ENCODE measurements at regions not wholly inside any gene's neighbourhood (a gene's known extent, or its start where the extent isn't known, plus 50 kb on each side); places are given as distances from the start of the nearest gene placed in this dataset.
A peak's percentile ranks its signal among the peaks of the same experiment; 100 is the strongest.

DNA sequence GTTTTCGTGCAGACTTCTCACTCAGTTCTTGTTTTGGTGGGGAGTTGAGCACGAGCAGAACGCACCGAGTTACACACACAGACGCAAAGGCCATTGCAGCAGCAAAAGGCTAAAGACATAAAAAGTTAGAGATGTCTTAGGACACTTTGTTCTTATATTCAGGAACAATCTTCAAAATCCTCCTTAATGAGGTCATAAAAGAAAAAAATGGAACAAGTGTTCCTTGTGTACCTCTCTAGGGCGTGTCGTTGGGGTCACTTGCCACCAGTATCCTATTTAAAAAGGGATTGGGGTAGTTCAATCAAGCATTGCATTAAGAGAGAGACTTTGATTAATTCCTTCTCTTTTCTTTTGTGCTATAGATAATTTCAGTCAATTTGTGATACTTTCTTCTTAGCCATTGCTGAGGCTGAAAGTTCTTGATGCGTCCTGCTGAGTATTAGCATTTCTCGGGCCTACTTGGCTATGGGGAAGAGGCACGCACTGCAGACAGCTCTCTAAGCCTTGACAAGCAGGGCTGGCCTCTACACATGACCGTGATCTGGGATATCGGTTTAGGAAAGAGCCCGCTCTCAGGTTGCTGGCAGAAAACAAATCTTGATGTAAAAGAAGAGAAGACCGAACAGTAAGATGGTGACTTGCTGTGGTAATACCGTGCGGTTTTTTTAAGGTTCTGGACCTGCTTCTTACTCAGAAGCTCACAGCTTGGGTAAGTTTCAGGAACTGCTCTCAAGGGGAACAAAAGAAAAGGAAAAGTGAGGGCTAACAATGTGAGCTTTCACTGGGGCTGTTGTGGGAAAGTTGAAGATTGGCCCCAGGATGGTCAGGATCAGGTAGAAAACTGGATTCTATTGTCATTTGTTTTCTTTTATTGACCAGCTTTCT lies 223.6 kb downstream of the TM9SF2 start:
- H3K27ac Mint-ChIP-seq: peak overlapping the region; percentile 54 to 95 (median 93); a peak in 6 of 7 replicates
- Histone ChIP-seq H2BK20ac (ENCODE audit: low read depth, low read length, poor library complexity, severe bottlenecking) (no peak overlapping the region), H3K27me3 (ENCODE audit: insufficient read depth, low read length) (no peaks in the 10 kb centered on the region), H4K5ac (ENCODE audit: insufficient read length, low read depth, low read length) (no peak overlapping the region), H2AFZ (ENCODE audit: low read length) (no peak overlapping the region), H3K27ac (ENCODE audit: insufficient read length, low read depth, low read length) (no peak overlapping the region), H2BK5ac (ENCODE audit: insufficient read length, low read length) (no peak overlapping the region), H3K18ac (ENCODE audit: insufficient read length, low read depth, low read length) (no peak overlapping the region), H2BK12ac (ENCODE audit: insufficient read length, low read depth, low read length) (no peak overlapping the region), H4K91ac (ENCODE audit: insufficient read length, low read depth, low read length) (no peak overlapping the region), H3K9me3 (ENCODE audit: control insufficient read depth, low read depth, low read length) (no peaks in the 10 kb centered on the region), H3K79me1 (ENCODE audit: insufficient read depth, low read depth, low read length, poor library complexity, severe bottlenecking) (no peaks in the 10 kb centered on the region), H3K9ac (ENCODE audit: extremely low read depth, insufficient read length, low read length) (peak overlapping the region; percentile 19), H2BK120ac (ENCODE audit: low read depth, low read length, poor library complexity, severe bottlenecking) (no peak overlapping the region), H2BK15ac (ENCODE audit: low read depth, low read length) (no peak overlapping the region), H3K23me2 (ENCODE audit: insufficient read length, low read depth, low read length, poor library complexity, severe bottlenecking) (no peaks in the 10 kb centered on the region), H3K79me2 (ENCODE audit: insufficient read depth, low read length) (no peaks in the 10 kb centered on the region), H3T11ph (ENCODE audit: low read length) (no peak overlapping the region), H3K4me2 (ENCODE audit: insufficient read depth, insufficient read length, low read length) (no peak overlapping the region), H4K8ac (replicated peaks; ENCODE audit: insufficient read length, low read depth, low read length) (no peak overlapping the region), H3K4ac (ENCODE audit: low read depth, low read length) (no peak overlapping the region), H3K14ac (ENCODE audit: insufficient read depth, low read length) (no peak overlapping the region; the same call in 1 of the 2 replicates), H4K20me1 (ENCODE audit: control insufficient read depth, insufficient read depth, insufficient read length) (no peaks in the 10 kb centered on the region), H2AK5ac (ENCODE audit: insufficient read length, low read length) (no peak overlapping the region), H3K23ac (ENCODE audit: insufficient read length, low read depth, low read length) (no peak overlapping the region), H3K56ac (ENCODE audit: insufficient read length, low read depth, low read length) (no peak overlapping the region), H3K4me1 (ENCODE audit: insufficient read depth, low read length) (peaks cover 15% of the 10 kb centered on the region; the same call in 1 of the 2 replicates)
- WGBS (ENCODE audit: extremely low coverage, insufficient read length, low lambda C conversion rate): no CpG with 5 or more reads among the region's 16 CpGs
- H3K4me1 Mint-ChIP-seq: peaks cover 63 to 78% of the 10 kb centered on the region in 2 experiments
- no peaks in the 10 kb centered on the region for H3K27me3 Mint-ChIP-seq (ENCODE audit: low read depth)
- H3K36me3 Mint-ChIP-seq (ENCODE audit: insufficient read depth in 1 of 3, low read depth in 3 of 3): peaks cover 0 to 8% (median 0%) of the 10 kb centered on the region in 3 experiments; a peak in 4 of 7 replicates
- DNase-seq: no peak
- no peaks in the 10 kb centered on the region; a peak in 1 of 5 replicates for H3K9me3 Mint-ChIP-seq
- peak overlapping the region in 1 of 2 experiments; percentile 25; a peak in 2 of 5 replicates for H3K4me3 Mint-ChIP-seq
- no peak for TF ChIP-seq CTCF (conservative IDR thresholded peaks at IDR 0.05)

Measured in H9 (cell line).